GM06990 (cell line): ENCODE measurements at regions not wholly inside any gene's neighbourhood (a gene's known extent, or its start where the extent isn't known, plus 50 kb on each side); places are given as distances from the start of the nearest gene placed in this dataset.

Source experiments
- DNase-seq: peaks from one replicate; pipeline ENCODE4 v3.0.0-alpha.2; 2011; ENCODE audit not compliant: insufficient read length; ENCODE audit errors: extremely low read depth
- H3K27me3 ChIP-seq: replicated peaks from 2 replicates; pipeline ENCODE4 v1.6.0; 2011; ENCODE audit warnings: low read length; ENCODE audit not compliant: control insufficient read depth, insufficient read depth
- H3K36me3 ChIP-seq: 2 replicates; pipeline ENCODE4 v1.5.1; 2011; ENCODE audit warnings: low read length; ENCODE audit not compliant: control insufficient read depth, insufficient read depth
- H3K4me3 ChIP-seq: replicated peaks from 2 replicates; pipeline ENCODE4 v1.5.1; 2011; ENCODE audit warnings: low read depth, mild to moderate bottlenecking, control low read depth, low read length
- CTCF ChIP-seq: IDR thresholded peaks from 2 replicates; pipeline ENCODE4 v1.5.1; 2011; ENCODE audit warnings: low read length, control low read depth, mild to moderate bottlenecking, inconsistent platforms; ENCODE audit not compliant: insufficient read depth, poor library complexity, severe bottlenecking

- no peak for DNase-seq
- Histone ChIP-seq H3K27me3 (no peaks in the 10 kb centered on the region), H3K4me3 (no peak overlapping the region), H3K36me3 (no peaks in the 10 kb centered on the region)
- no peak for TF ChIP-seq CTCF
Measured at GRCh38 chr16:47885489-47885888, 270.3 kb downstream of the ABCC12 start.

GRCh38 chr16:47884116-47884725 is 271.6 kb downstream of the ABCC12 start:
- Histone ChIP-seq H3K36me3 (no peaks in the 10 kb centered on the region), H3K27me3 (no peaks in the 10 kb centered on the region), H3K4me3 (no peak overlapping the region)
- no peak for DNase-seq
- TF ChIP-seq CTCF, result no peak

GRCh38 chr16:47881574-47881973 is 274.2 kb downstream of the ABCC12 start:
- no peak for TF ChIP-seq CTCF
- Histone ChIP-seq H3K27me3 (no peaks in the 10 kb centered on the region), H3K36me3 (no peaks in the 10 kb centered on the region), H3K4me3 (no peak overlapping the region)
- no peak for DNase-seq

- no peak overlapping the region for H3K4me3 ChIP-seq
- no peaks in the 10 kb centered on the region for H3K27me3 ChIP-seq
- no peaks in the 10 kb centered on the region for H3K36me3 ChIP-seq
- DNase-seq, result no peak
- no peak for TF ChIP-seq CTCF
Measured at GRCh38 chr16:47880653-47881052, 275.1 kb downstream of the ABCC12 start.

- H3K4me3 ChIP-seq, result no peak overlapping the region
- DNase-seq, result no peak
- H3K36me3 ChIP-seq, result no peaks in the 10 kb centered on the region
- H3K27me3 ChIP-seq, result no peaks in the 10 kb centered on the region
- TF ChIP-seq CTCF, result no peak
Measured at GRCh38 chr16:47877166-47877565, 278.6 kb downstream of the ABCC12 start.

GRCh38 chr16:47876511-47876910 is 279.3 kb downstream of the ABCC12 start:
- no peak overlapping the region for H3K4me3 ChIP-seq

More at GRCh38 chr16:47876511-47876910, 279.3 kb downstream of the ABCC12 start:
- DNase-seq, result no peak
- Histone ChIP-seq H3K36me3 (no peaks in the 10 kb centered on the region), H3K27me3 (no peaks in the 10 kb centered on the region; the same call in 1 of the 2 replicates)
- no peak for TF ChIP-seq CTCF
